NCI-H2227 treated with DMSO at 0.1 percent for 48 hours (cell line): ENCODE measurements at regions not wholly inside any gene's neighbourhood (a gene's known extent, or its start where the extent isn't known, plus 50 kb on each side); places are given as distances from the start of the nearest gene placed in this dataset.

Experiments
- DNase-seq: peaks from one replicate; lab custom pipeline; 2025; lab: John Stamatoyannopoulos, UW

DNA sequence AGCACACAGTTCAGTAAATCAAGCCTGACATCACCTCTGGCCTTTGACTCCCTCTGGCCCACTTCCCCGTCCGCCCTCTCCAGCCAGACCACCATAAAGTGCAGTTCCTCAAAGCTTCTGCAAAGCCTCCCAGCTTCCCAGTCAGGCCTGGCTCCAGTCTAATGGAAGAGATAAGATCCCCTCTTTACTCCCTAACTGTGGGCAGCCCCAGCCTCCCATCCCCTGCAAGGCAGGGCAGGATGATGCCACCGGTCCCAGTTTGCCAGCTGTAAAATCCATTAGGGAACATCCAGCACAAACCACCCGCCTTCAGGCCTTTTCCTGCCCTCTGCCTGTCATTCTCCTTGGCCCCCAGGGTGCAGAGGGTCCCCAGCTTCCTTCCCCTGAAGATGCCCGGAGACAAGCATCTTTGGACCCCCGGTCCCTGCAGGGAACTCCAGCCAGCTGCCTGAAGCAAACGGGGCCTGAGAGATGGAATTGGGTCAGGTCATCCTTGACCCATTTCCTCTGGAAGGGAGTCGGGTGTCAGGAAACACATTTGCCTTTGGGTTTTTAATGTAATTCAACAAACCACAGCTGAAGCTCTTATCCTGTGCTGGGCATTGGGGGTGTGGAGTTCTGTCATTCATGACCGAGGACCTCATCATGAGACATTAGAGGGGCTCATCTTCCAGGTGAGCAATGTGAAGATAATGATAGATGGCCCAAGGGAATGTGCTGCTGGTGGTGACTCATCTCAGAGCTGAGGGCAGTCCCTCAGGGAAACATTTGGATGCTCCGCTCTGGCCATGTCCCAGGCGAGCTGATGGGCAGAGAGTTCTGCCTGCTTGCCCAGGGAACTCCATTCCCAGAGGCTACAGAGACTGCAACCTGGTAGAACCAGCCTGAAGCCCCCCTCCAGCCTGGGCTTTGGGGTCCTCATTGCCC is 93.8 kb upstream of the CLMN start:
- DNase-seq = no peak

GRCh38 chr14:95410838-95411237 is 91.1 kb upstream of the CLMN start:
- no peak for DNase-seq

DNA sequence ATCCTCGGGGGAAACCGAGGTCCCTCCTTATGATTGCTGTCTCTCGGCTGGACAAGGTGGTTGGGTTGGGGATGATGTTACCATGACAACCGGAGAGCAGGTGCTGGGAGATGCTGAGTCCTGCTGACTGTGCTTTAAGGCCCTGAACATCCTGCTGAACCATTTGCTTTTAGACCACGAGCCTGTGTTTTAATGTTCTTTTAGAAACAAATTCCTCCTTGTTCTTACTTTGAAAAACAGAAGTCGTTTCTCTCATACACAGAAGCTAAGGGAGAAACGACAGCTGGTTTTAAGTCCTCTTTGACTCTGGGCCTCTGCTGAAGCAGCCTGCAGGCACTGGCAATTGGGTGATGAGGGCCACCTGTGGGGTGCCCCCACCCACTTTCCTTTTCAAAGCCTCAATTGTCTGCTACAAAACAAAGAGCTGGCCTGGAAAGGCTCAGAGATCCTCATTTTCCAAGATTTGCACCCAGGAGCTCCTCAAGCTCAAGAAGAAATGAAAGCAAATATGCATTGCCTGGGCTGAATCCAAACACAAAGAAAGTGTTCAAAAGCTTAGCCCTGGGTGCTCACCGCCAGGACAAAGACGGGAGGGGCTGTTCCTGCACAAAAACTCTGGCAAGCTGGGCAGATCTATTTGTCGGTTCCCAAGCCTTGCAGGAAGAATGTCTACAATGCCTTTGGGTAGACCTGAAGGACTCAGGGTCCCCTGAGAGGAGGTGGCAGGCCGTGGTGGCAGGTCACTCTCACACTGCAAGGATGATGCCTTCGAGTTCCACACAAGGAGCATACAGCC is 90.0 kb upstream of the CLMN start:
- no peak for DNase-seq

- no peak for DNase-seq
Measured at GRCh38 chr14:95408731-95409476, 89.2 kb upstream of the CLMN start.

DNA sequence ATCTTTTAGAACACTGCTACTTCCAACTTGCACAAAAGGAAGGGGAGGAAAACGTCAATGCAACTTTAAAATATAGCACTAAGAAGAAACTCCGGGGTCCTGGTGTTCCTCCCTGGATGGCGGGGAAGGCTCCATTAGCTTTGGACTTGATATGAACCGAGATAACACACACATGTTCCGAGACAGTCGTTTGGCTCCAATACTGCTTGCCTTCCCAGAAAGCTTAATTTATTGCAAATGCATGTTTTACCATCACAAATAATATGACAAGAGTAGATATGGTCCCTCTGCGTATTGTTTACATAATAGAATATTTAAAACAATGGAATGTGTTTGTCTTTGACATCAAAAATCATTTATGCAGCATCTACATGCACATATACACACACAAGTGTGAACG is 87.6 kb upstream of the CLMN start:
- DNase-seq = no peak

GRCh38 chr14:95406756-95407277 is 87.1 kb upstream of the CLMN start:
- DNase-seq = no peak

DNA sequence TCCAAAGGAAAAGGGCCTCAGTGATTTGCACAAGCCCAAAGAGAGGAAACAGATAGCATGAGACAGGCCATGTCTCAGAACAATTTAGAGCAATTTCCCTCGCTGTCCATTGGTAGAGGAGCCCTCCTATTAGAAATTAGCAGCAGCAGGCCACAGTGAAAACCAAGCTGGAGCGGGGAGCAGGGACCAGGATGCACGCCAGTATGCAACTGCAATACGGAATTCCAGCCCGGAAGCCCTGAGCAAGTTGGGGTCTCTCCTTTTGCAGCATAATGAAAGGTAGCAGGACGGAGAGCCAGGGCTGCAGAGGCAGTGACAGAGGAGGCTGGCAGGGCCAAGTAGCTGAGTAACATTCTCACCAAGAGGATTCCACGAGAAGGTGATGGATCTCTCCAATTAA is 84.9 kb upstream of the CLMN start:
- DNase-seq = no peak

GRCh38 chr14:95402578-95402977 is 82.9 kb upstream of the CLMN start:
- no peak for DNase-seq

DNA sequence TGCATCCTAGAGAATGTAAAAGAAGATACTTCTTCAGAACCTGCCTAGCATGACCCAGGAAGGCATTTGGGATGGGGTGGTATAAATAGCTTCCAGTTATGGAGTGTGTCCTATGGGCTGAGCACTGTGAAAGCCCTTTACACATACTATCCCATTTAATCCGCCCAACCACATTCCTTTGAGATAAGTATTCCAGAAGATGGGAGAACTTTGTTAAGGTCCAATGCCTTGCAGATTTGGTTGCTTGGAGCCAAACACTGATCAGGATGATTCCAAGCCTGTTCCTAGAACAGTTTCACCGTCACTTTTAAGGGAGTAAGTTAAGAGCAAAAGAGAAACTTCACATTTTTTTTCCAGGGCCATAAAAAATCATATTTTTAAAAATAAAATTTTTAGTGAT is 82.5 kb upstream of the CLMN start:
- DNase-seq = no peak

- no peak for DNase-seq
Measured at GRCh38 chr14:95398630-95399547, 79.2 kb upstream of the CLMN start.

- no peak for DNase-seq
Measured at GRCh38 chr14:95397325-95397724, 77.6 kb upstream of the CLMN start.

- DNase-seq = no peak
Measured at GRCh38 chr14:95396221-95396620, 76.5 kb upstream of the CLMN start.

GRCh38 chr14:95395098-95395737 is 75.5 kb upstream of the CLMN start:
- DNase-seq = no peak

DNA sequence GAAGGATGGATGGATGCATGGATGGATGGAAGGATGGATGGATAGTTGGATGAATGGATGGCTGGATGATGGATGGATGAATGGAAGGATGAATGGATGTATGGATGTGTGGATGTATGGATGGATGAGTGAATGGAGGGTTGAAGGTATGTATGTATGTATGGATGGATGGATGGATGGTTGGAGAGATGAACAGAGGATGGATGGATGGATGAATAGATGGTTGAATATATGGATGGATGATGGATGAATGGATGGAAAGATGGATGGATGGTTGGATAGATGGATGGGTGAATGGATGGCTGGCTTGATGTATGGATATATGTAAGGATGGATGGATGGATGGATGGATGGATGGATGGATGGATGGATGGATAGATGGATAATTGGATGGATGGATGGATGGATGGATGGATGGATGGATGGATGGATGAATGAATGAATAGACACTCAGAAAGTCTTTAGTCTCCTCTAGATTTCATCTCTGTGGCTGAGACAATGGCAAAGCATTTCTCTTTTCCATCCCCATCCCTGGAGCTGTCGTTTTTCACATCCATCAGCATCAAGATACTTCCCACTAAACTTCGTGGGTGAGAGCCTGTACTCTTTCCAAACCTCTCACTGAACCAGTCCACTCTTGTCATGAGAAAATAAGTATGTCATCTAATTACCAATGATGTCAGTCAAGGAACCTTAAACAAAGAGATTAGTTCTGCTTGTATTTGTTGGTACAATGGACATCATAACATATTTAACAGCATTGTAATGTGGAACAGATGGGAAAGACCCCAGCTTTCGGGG is 74.8 kb upstream of the CLMN start:
- no peak for DNase-seq

- no peak for DNase-seq
Measured at GRCh38 chr14:95392841-95393240, 73.1 kb upstream of the CLMN start.

GRCh38 chr14:95391331-95391730 is 71.6 kb upstream of the CLMN start:
- no peak for DNase-seq

- no peak for DNase-seq
Measured at GRCh38 chr14:95389471-95390011, 69.8 kb upstream of the CLMN start.

DNA sequence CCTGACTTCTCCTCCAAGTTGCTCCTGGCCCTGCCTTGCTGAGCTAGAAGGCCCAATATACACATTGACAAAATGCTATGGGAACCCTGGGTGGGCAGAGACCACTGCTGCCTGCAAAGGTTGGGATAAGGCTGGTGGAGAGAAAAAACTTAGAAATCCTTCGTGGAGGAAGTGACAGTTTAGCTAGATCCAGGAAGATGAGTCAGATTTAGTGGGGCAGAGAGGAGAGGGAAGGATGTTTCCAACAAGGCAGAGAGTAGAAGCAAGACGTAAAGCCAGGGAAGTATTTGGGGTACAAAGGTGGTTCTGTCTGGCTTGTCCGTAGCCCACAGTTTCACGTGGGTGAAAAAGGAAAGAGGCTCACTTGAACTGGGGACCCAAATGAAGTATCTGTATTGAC is 69.0 kb upstream of the CLMN start:
- DNase-seq = no peak

DNA sequence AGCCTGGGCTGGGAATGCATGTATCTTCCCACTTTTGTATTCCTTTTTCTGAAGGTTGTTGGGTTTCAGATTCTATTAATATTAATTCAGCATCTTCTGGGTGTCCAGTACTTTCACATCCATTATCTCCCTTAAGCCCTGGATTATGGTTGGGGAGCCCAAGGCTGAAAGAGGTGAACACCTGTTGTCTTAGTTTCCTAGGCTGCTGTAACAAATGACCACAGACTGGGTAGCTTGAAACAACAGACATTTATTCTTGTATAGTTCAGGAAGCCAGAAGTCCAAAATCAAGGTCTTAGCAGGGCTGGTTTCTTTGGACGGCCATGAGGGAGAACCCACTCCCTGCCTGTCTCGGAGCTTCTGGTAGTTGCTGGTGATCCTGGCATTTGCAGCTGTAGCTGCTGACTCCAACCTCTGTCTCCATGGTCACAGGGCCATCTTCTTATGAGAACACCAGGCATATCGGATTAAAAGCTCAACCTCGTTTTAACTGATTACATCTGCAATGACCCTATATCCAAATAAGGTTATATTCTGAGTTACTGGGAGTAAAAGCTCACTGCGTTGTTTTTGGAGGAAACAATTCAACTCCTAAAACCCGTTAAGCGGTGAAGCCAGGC is 68.2 kb upstream of the CLMN start:
- DNase-seq = no peak
